PFSK-1 (cell line): ENCODE measurements at regions not wholly inside any gene's neighbourhood (a gene's known extent, or its start where the extent isn't known, plus 50 kb on each side); places are given as distances from the start of the nearest gene placed in this dataset.

ENCODE experiments used
- POLR2AphosphoS5 ChIP-seq: IDR thresholded peaks from 2 replicates; pipeline ENCODE4 v1.6.1; 2012; ENCODE audit warnings: low read depth, mild to moderate bottlenecking, control low read depth, low read length, moderate library complexity
- TAF1 ChIP-seq: IDR thresholded peaks from 2 replicates; pipeline ENCODE4 v1.6.1; 2012; ENCODE audit warnings: low read length, control low read depth, borderline replicate concordance; ENCODE audit not compliant: insufficient read depth

DNA sequence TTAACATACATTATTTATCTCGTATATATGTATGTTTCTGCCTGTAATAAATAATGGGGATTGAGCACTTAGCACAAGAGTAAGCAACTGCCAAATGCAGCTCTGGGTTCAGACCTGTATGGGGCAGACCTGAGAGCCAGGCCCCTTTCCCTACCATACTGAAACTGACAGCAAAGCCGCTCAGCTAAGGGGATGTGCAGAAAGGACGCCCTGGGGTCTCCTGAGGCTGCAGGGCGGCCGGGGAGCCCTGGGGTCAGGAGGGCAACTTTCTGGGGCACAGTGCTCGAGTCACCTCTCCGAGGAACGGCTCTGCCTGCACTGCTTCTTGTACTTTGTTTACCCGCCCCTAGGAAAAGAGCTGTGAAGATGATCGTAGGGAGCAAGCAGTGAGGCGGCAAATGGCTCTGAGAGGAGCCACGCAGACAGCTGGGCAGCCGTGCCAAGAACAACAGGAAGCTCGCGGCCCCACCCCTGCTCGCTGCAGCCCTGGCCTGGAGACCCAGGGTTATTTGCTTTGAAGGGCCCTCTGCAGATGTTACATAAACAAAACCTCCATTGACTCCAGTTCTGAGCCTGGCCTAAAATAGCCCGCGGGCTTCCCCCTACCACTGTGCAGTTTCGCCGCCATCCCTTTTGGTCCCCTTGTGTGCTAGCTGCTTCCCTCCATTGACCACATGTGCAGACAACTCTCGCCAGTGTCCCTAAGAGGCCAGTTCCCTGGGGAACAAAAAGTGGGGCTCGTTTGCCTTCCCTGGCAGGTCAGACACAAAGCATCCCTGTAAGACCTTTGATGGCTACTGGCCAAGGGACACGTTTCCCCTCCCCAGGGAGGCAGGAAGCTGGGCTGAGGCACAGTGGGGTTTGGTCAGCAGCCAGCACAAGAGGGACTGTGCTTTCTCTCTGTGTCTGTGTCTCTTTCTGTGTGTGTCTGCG lies 111.3 kb upstream of the LNX1 start:
- TF ChIP-seq POLR2AphosphoS5 (peak; percentile 69; the same call in 1 of the 2 replicates), TAF1 (no peak)
